Islet of Langerhans (tissue), 1 donor: ENCODE measurements at regions not wholly inside any gene's neighbourhood (a gene's known extent, or its start where the extent isn't known, plus 50 kb on each side); places are given as distances from the start of the nearest gene placed in this dataset.
"Not testable (repeated sequence)": the region's sequence is repeated elsewhere in the genome, so short reads cannot be mapped to it uniquely, and the experiment has no call there.

ENCODE experiments used
- FAIRE-seq: peaks from one replicate; lab custom pipeline; 2011; peaks lifted over from hg19 to GRCh38; lab: Jason Lieb, UNC

DNA sequence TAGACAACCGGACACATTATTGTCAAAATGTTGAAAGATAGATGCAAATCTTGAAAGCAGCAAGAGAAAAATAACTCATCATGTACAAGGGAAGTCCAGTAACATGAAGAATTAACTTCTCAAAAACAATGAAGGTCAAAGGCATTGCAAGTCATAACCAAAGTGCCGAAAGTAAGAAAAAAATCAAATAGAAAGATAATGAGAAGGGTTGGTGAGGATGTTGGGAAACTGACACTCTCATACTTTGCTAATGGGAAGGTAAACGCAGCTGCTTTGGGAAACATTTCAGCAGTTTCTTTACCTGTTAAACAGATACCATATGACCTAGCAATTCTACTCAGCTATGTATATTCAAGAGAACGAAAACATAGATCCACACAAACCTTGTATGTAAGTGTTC, 303.0 kb downstream of the ARL4A start:
- FAIRE-seq, result no peak

DNA sequence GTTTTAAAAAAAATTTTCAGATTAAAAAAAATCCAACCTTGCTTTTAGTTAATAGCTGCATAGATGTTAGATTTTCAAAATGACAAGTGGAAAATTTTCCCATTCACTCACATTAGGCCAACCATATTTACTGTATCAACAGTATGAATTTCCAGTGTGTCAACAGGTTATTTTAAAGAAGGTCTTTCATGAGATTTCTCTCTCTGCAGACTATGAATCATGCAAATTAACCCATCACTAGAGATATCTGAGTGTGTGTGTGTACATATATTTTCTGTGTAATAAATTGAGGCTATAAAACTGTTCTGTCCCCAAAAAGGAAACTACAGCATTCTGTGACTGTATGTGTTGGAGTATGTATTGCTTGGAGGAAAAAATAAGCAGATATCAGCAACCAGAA, 305.6 kb downstream of the ARL4A start:
- no peak for FAIRE-seq

- FAIRE-seq, result no peak
Observed at GRCh38 chr7:12995912-12996469, 308.6 kb downstream of the ARL4A start.

DNA sequence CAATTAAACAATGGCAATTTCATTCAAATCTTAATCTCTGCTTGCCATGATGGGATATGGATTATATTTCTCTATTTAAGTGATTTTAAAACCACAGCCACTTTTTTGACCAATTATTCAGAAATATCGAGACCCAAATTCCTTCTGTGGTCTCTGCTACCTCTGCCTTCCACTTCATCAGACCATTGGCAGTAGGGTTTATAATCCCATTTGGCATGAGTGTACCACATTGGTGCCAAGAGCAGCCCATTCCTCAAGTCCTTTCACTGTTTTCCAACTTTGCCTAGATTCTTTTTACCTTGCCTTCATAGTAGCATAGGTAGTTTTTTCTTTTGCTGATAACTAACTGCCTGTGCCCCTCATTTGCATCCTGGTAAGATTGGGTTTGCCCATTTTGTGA, 319.9 kb downstream of the ARL4A start:
- no peak for FAIRE-seq

GRCh38 chr7:13009517-13009916, 322.1 kb downstream of the ARL4A start:
- no peak for FAIRE-seq

DNA sequence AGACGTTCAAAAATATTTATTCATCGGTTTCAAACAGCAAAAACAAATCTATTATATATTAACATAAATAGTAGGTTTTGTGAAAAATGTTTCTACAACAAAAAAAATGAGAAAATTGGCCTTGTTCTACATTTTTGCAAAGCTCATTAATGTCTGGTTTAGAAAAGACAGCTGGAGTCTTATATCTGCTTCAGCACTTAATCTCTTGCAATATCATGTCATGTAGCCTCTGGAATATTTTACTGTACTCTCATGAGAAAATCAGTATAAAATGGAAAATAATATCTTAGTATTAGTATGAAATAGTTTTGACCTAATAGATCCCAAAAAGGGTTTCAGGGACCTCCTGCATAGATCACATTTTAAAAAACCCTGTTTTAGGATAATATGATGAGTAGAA, 326.6 kb downstream of the ARL4A start:
- FAIRE-seq, result no peak

GRCh38 chr7:13016036-13016581, 328.7 kb downstream of the ARL4A start:
- FAIRE-seq, result no peak

- FAIRE-seq, result no peak
Observed at GRCh38 chr7:13016592-13017332, 329.3 kb downstream of the ARL4A start.

DNA sequence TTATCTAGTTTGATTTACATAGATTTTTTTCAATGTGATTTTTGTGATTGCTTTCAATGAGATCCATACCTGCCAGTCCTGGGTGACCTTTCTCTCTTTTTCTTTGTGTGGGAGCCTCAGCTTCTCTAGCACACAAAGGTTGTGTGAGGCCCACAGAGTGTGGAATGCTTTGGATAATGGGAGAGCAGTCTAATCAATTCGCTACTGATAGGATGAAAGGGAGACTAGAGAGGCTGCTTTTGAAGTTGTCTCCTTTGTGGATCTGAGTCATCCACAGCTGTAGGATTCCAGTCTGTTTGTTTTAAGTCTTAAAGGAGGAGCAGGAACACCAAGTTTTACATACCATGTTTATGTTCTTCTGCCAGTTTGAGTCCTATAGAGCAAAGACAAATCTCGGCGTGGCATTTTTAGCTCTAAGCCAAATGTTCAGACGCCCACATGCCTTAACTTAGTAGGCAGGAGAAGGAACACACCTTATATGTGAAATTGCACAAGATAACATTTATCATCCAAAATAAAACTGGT, 330.0 kb downstream of the ARL4A start:
- no peak for FAIRE-seq

DNA sequence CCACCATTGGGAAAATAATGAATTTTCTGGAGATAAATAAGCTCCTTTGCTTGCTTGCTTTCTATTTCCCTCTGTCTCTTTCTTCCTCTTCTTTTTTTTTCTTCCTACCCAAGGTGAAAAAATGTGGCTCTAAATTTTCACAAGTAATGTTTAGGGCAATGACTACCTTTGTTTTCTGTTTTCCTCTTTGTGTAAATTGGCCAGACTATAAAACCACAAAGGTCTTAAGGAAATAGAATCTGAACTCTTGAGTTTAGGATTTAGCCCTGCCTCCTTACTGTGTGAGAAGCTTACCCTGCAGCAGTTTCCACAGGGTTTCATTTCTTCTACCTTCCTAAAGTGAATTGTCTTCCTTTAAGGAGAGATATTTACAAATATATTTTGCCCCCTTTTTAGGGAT, 330.4 kb downstream of the ARL4A start:
- no peak for FAIRE-seq

GRCh38 chr7:13021566-13022300, 334.3 kb downstream of the ARL4A start:
- no peak for FAIRE-seq

- no peak for FAIRE-seq
Observed at GRCh38 chr7:13024121-13024674, 336.8 kb downstream of the ARL4A start.

- FAIRE-seq, result not testable (repeated sequence)
Observed at GRCh38 chr7:13025043-13025442, 337.6 kb downstream of the ARL4A start.

DNA sequence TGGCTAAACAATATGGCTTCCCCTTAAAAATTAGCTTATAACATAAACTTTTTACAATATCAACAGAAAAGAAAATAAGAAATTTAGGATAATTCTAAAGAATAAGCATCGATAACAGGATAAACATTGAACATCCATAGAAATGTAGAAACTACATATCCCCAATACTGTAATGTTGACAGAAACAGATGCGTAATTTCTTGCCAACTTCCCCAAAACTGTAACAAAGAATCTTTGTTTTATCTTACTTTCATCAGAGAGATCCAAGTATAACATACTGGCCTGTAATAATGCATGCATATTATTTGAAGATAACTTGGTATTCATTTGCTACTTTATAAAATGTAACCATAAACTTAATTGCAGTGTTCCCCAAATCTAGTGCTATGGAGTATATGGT, 339.9 kb downstream of the ARL4A start:
- no peak for FAIRE-seq

DNA sequence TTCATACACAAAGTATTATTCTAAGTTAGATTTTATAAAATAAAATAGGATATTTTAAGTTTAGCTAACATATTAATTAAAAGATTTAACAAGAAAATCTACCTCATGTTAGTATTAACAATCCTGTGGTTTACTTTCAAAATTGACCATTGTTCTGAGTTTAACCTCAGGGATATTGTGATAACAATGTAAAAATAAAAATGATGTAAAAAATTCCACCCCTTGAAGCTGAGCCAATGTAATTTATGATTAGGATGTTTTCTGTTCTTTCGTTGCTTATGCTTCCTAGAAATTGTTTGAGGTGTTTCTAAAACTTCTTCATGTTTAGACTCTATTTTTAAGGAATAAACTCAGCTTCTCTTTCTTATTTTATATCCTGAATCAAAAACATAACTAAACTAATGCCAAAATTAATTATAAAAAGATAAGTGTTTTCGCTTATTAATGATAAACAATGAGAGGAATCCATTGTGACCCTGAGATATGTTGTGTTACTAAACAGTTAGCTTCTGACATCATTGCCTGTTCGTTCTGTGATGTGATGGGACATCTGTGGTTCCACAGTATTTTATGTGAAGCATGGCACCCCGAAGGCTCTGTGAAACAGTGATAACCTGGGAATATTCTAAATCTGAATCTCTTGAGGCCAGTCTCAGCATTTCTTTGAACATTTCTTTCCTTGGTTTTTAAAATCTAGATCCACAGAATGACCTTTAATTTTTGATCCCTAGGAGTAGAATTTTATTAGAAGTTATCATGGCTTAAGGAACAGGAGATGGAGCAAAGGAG, 340.8 kb downstream of the ARL4A start:
- FAIRE-seq, result peak; percentile 24

DNA sequence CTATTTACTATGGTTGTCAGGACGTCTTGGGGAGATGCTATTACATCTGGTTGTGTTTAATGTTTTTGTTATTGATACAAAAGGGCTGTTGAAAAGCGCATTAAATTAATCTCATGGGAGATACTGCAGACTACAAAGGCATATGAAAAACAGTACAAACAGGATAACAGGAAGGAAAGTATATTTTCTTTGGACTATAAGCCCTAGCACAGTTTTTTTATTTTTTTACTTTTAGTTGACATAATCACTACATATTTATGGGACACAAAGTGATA, 341.3 kb downstream of the ARL4A start:
- FAIRE-seq, result no peak

DNA sequence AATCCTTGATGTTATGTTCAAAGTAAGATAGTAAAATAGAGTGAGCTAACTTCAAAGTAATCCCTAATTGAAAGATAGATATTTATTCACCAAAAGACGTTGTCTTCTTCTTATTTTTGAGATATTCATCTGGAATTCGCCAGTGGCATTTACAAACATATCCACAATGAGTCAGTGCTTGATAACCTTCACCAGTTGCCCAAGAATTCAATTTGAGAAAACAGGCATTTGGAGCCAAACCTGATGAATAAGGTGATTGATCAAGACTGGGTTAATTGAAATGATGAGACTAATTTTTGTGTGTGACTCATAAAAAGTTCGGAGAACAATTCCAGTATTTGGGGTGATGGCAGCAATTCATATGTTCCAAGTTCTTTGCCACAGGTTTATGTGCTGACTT, 344.0 kb downstream of the ARL4A start:
- FAIRE-seq, result no peak

GRCh38 chr7:13032084-13032483, 344.7 kb downstream of the ARL4A start:
- FAIRE-seq, result no peak

DNA sequence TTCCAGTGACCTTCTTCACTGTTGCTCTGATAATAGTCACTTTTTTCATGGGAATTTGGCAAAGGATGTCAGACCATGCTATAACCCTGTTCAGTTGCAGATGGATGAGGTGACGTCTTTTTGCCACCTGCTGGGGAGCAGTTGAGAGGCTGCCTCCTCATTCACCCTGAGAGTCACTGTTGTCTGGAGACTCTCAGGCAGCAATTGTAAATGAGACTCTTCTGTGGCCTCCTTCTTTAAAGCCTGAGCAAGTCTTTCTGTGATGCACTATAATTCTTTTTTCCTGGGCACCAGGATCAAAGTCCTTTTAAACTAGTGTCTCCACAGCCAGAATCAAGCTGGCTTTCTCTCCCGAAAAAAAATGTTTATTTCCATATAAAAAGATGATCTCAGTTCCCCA, 345.1 kb downstream of the ARL4A start:
- FAIRE-seq, result no peak

GRCh38 chr7:13034693-13035092, 347.3 kb downstream of the ARL4A start:
- FAIRE-seq, result no peak

DNA sequence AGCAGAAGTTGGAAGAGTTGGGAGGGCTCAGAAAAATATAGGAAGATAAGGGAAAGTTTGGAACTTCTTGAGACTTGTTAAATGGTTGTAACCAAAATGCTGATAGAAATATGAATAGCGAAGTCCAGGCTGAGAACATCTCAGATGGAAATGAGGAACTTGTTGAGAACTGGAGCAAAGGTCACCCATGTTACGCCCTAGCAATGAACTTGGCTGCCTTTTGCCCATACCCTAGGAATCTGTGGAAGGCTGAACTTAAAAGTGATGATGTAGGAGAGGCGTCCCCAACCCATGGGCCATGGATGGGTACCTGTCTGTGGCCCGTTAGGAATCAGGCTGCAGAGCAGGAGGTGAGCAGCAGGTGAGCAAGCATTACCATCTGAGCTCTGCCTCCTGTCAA, 347.8 kb downstream of the ARL4A start:
- no peak for FAIRE-seq

DNA sequence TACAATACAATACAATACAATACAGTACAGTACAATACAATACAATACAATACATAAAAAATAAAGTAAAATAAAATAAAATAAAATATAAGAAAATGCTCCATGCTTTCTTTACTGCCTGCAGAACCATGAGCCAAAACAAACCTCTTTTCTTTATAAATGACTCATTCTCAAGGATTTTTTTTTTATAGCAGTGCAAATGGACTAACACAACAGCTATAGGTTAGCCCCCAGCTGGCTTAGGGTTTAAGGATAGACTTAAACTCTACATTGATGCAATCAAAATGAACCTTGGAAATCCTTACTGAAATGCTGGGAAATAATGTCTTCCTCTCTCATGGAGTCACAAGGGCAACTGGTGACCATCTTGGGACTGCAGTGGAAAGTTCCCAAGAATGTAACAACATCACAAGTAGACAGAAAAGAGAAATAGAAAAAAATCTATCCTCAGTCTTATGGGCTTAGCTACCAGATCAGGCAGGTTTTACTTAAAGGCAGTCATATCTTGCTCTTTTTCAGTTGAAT, 348.9 kb downstream of the ARL4A start:
- FAIRE-seq, result no peak
